GM18517 (cell line): ENCODE measurements at regions not wholly inside any gene's neighbourhood (a gene's known extent, or its start where the extent isn't known, plus 50 kb on each side); places are given as distances from the start of the nearest gene placed in this dataset.

Experiments
- ATAC-seq: cut with Tn5 transposase; IDR thresholded peaks from one replicate; pipeline ENCODE4 v1.9.1; 2021; ENCODE audit warnings: mild to moderate bottlenecking, moderate library complexity; ENCODE audit not compliant: unreplicated experiment

DNA sequence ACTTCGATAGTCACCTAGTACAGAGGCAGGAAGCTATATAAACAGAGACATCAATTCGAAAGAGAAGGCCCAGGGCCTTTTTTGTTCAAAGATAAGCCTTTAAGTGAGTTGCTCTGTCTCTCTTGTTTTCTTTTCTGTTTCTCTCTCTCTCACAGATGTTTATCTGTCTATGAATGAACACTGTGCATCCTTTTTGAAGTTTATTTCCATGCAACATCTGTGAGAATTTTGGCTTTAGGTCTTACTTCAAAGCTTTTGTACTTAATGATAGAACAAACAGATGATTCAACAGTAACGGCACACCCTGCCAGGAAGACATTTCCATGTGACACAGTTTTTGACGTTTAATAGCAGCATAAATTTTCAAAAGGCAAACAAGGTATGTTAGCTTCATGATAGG is 1413.1 kb upstream of the CDH6 start:
- ATAC-seq = no peak

DNA sequence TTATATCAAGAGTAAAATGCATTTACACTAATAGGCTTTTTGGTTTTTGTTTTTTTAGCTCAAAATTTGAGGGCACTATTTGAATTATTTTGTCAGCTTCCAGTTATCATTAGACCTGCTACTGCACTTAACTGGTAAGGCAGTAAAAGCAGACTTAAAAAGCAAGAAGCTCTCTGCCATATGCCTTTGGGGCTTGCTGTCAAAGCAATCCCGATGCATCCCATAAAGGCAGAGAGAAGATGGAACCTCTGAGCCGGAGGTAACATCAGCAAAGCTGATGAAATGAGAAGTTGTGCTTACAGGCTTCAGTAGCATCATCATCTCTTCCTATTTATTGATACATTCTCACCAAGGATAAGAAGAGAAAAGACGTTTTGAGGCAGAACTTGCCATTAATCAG is 1414.3 kb upstream of the CDH6 start:
- no peak for ATAC-seq

GRCh38 chr5:29777373-29777772 is 1416.1 kb upstream of the CDH6 start:
- no peak for ATAC-seq

- ATAC-seq = no peak
Observed at GRCh38 chr5:29770936-29771335, 1422.5 kb upstream of the CDH6 start.

GRCh38 chr5:29769474-29769873 is 1424.0 kb upstream of the CDH6 start:
- no peak for ATAC-seq

DNA sequence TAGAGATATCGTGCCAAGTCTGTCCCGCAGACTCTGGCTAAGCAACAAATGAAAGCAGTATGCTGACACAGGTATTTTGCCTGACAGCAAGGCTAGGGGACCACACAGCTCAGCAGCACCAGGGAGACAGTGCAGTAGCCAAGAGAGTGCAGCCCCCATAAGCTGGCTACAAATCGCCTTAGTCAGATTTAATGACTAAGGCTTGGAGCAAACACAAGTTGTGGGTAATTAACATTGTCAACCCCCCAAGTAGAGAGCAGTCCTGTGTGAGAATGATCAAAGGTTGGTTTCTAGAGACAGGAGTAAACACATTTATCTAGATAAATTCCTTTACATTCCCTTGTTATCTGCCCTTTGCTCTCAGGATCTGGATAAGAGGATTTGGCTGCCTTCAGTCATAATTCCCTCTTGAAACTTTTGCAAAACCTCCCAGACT is 1434.5 kb upstream of the CDH6 start:
- no peak for ATAC-seq

GRCh38 chr5:29750453-29750852 is 1443.0 kb upstream of the CDH6 start:
- ATAC-seq = no peak

DNA sequence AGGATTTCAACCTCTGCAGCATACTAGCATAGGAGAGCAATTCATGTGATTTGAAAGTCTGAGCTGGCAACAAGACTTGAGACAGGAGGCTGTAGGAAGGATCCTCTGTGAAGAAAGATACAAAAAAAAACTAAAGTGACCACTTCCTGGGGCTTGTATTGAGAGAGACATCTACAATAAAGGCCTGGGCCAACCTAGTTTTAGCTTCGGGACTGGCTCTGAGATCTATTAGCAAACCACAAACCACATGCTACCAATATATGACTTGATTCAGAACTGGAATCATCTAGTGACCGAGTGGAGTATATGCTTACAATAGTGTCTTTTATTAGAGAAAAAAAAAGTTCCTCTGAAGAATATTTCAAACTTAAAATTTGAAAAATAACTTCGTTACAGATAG is 1448.9 kb upstream of the CDH6 start:
- no peak for ATAC-seq

DNA sequence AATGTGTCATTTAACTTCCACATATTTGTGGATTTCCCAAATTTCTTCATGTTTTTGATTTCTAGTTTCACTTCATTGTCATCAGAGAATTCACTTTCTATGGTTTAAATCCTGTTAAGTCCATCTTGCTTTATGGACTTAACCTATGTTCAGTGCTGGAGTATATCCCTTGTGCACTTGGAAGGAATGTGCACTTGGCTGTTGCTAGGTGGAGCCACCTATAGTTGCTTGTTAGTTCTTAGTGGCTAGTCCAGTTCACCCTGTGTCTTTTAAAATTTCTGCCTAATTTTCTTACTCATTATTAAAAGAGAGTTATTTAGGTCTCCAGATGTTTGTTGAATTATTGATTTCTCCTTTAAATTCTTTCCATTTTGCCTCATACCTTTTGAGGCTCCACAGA is 1472.5 kb upstream of the CDH6 start:
- ATAC-seq = no peak

- no peak for ATAC-seq
Observed at GRCh38 chr5:29719171-29719570, 1474.3 kb upstream of the CDH6 start.

DNA sequence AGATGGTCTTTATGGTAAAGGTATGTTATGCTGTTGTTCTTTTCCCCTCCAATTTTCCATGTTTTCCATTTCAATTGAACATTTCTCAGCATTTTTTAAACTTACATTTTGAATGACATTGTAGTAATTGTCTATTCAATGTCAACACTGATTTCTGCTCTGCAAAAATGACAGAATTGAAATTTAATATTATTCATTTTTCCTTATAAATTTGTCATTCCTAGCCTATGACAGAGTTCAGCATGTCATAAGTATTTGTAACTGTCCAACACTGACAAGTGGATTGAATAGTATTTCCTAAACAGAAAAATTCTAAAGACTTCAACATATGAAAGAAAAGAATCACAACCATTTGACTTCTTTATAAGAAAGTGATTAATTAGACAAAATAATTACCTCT is 1478.3 kb upstream of the CDH6 start:
- ATAC-seq = no peak

GRCh38 chr5:29702875-29703274 is 1490.6 kb upstream of the CDH6 start:
- no peak for ATAC-seq

GRCh38 chr5:29701600-29701999 is 1491.9 kb upstream of the CDH6 start:
- no peak for ATAC-seq

DNA sequence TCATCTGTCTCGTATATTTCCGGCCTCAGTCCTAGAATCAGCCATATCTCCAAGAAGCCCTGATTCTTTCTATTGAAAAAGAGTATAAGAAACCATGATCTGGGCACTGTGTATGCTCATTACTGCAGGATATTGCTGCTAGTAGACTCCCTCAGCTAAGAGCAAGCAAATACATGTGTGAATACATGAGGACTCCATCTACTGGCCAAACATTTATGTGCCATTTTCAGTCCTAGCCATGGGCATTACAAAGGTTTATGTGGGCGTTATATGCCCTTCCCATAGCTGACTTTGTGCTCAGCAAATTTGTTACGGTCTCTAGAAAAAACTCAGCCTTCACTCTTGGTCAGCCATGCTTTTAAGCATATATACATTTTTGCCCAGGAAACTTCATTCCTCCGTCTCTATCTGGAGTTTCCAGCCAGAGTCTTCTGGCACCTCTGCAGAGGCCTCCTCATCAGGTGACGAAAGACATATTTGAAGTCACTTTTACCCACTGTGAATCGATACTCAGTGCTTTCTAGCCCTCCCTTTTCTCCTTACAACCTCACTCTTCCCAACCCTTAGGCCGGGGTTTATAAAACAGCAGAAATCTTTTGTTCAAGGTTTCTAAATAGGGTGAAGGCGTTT is 1495.6 kb upstream of the CDH6 start:
- no peak for ATAC-seq

DNA sequence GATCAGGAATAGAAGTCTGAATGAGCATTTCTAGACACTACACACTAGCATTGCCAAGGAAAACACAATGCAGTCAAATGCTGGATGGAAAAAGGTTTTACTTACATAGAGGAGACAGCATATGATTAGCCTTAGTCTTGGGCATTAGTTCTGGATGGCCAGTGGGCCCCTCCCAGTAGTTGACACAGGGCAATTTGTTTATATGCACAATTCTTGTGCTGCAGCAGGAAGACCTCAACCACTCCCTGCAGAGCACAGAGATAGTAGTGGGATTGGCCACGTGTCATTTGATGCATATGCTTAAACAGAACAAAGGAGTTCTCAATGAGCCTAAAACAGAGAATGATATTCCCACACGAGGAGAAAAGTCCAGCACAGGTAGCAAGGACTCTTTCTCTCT is 1496.2 kb upstream of the CDH6 start:
- no peak for ATAC-seq

- no peak for ATAC-seq
Observed at GRCh38 chr5:29672678-29673077, 1520.8 kb upstream of the CDH6 start.

GRCh38 chr5:29662876-29663275 is 1530.6 kb upstream of the CDH6 start:
- ATAC-seq = no peak

GRCh38 chr5:29654954-29655353 is 1538.5 kb upstream of the CDH6 start:
- no peak for ATAC-seq

DNA sequence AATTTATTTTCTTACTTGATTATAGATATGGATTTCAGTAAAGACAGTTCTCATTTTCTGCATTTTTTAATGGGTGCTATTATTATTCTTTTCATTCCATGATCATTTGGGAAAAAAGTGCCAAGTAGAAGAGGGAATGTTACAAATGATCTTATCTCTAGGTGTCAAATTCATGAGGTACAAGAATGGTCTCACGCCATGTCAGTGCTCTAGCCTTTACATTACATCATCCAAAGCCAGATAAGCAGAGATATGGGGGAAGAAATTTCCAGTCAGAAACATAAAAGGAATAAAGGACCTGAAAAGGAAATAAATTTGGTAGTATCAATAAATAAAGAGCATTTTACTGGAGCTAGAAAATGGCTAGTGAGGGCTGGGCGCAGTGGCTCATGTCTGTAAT is 1544.2 kb upstream of the CDH6 start:
- ATAC-seq = no peak

DNA sequence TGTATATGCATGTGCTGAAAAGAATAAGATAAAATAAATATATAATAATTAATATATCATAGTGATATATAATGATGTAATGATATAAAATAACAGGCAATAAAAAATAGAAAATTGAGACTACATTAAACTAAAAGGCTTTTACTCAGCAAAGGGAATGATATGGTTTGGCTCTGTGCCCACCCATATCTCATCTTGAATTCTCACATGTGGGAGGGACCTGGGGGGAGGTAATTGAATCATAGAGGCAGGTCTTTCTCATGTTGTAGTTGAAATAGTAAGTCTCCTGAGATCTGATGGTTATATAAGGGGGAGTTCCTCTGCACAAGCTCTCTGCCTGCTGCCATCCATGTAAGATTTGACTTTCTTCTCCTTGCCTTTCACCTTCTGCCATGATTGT is 1550.9 kb upstream of the CDH6 start:
- ATAC-seq = no peak

DNA sequence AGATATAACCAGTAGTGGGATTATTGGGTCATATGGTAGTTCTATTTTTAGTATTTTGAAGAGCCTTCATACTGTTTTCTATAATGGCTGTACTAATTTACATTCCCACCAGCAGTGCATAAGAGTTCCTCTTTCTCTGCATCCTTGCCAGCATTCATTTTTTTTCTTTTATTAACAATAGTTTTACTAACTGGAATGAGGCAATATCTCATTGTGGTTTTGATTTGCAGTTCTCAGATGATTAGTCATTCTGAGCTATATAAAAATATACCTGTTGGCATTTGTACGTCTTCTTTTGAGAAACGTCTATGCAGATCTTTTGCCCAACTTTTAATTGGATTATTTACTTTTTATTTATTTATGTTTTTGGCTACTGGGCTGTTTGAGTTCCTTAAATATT is 1579.3 kb upstream of the CDH6 start:
- ATAC-seq = no peak

GRCh38 chr5:29588236-29588635 is 1605.2 kb upstream of the CDH6 start:
- ATAC-seq = no peak

DNA sequence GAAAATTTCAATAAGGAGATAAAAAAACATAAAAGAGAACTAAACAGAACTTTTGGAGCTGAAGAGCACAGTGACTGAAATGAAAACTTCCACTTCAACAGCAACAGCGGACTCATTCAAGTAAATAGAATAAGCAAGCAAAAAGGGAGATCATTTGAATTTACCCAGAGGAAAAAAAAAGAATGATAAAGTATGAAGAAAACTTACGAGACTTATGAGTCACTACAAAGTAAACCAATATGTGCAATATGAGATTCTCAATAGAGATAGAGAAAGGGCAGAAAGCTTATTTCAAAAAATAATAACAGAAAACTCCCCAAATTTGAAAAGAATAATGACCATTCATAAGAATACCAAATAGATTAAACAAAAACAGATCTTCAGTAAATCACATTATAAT is 1605.7 kb upstream of the CDH6 start:
- ATAC-seq = no peak

GRCh38 chr5:29568028-29568427 is 1625.5 kb upstream of the CDH6 start:
- no peak for ATAC-seq
